DOHH2 (cell line): ENCODE measurements at regions not wholly inside any gene's neighbourhood (a gene's known extent, or its start where the extent isn't known, plus 50 kb on each side); places are given as distances from the start of the nearest gene placed in this dataset.

Experiments
- H3F3A ChIP-seq: fragments of 200-600 bp; sonication (generic), shearing (Covaris generic); 2 replicates; pipeline ENCODE4 v1.6.0; 2016; ENCODE audit warnings: antibody characterized with exemption, mild to moderate bottlenecking; ENCODE audit not compliant: control insufficient read depth, insufficient read depth
- H3K27ac ChIP-seq: fragments of 200-600 bp; sonication (generic); 2 replicates; pipeline ENCODE4 v1.5.1; 2014; ENCODE audit warnings: low read depth, mild to moderate bottlenecking, low read length, moderate library complexity
- H3K27me3 ChIP-seq: fragments of 200-600 bp; sonication (generic); 2 replicates; pipeline ENCODE4 v1.6.1; 2014; ENCODE audit warnings: mild to moderate bottlenecking, low read length, mixed read lengths; ENCODE audit not compliant: control insufficient read depth
- H3K36me3 ChIP-seq: fragments of 200-600 bp; sonication (generic); 2 replicates; pipeline ENCODE4 v1.6.1; 2014; ENCODE audit warnings: mild to moderate bottlenecking, low read length, moderate library complexity, mixed read lengths; ENCODE audit not compliant: control insufficient read depth
- H3K4me1 ChIP-seq: fragments of 200-600 bp; sonication (generic); 2 replicates; pipeline ENCODE4 v1.6.1; 2014; ENCODE audit warnings: mild to moderate bottlenecking, low read length, mixed read lengths; ENCODE audit not compliant: control insufficient read depth
- H3K4me2 ChIP-seq: fragments of 200-600 bp; sonication (generic); 2 replicates; pipeline ENCODE4 v1.6.0; 2014; ENCODE audit warnings: mild to moderate bottlenecking, low read length, moderate library complexity
- H3K4me3 ChIP-seq: fragments of 200-600 bp; sonication (generic); 2 replicates; pipeline ENCODE4 v1.5.1; 2014; ENCODE audit warnings: mild to moderate bottlenecking, low read length, mixed read lengths
- H3K79me2 ChIP-seq: fragments of 200-600 bp; sonication (generic); 2 replicates; pipeline ENCODE4 v1.6.1; 2014; ENCODE audit warnings: mild to moderate bottlenecking, low read length, mixed read lengths; ENCODE audit not compliant: control insufficient read depth
- H3K9me2 ChIP-seq: fragments of 200-600 bp; sonication (generic); replicated peaks from 2 replicates; pipeline ENCODE4 v1.6.1; 2014; ENCODE audit warnings: mild to moderate bottlenecking, low read length, mixed read lengths; ENCODE audit not compliant: control insufficient read depth
- H3K9me3 ChIP-seq: fragments of 200-600 bp; sonication (generic); 2 replicates; pipeline ENCODE4 v1.6.1; 2014; ENCODE audit warnings: antibody characterized with exemption, low read length, mixed read lengths; ENCODE audit not compliant: control insufficient read depth, insufficient read depth
- H4K20me1 ChIP-seq: fragments of 200-600 bp; sonication (generic); 2 replicates; pipeline ENCODE4 v1.6.0; 2014; ENCODE audit warnings: low read depth, mild to moderate bottlenecking, antibody characterized with exemption, low read length, moderate library complexity; ENCODE audit not compliant: control insufficient read depth, insufficient read depth
- EZH2phosphoT487 ChIP-seq: fragments of 200-600 bp; sonication (generic); IDR thresholded peaks from 2 replicates; pipeline ENCODE4 v1.6.1; 2017; ENCODE audit warnings: borderline replicate concordance, mild to moderate bottlenecking, antibody characterized with exemption, low read length, moderate library complexity, mixed read lengths
- TF ChIP-seq, protein P1 (sequence below): fragments of 200-600 bp; sonication (generic); IDR thresholded peaks from one replicate; pipeline ENCODE4 v1.5.1; 2014; ENCODE audit warnings: antibody characterized with exemption, mild to moderate bottlenecking, low read depth, low read length; ENCODE audit not compliant: poor library complexity, severe bottlenecking

GRCh38 chr1:234929369-234929768, 199.3 kb downstream of the TOMM20 start:
- TF ChIP-seq, protein P1, sequence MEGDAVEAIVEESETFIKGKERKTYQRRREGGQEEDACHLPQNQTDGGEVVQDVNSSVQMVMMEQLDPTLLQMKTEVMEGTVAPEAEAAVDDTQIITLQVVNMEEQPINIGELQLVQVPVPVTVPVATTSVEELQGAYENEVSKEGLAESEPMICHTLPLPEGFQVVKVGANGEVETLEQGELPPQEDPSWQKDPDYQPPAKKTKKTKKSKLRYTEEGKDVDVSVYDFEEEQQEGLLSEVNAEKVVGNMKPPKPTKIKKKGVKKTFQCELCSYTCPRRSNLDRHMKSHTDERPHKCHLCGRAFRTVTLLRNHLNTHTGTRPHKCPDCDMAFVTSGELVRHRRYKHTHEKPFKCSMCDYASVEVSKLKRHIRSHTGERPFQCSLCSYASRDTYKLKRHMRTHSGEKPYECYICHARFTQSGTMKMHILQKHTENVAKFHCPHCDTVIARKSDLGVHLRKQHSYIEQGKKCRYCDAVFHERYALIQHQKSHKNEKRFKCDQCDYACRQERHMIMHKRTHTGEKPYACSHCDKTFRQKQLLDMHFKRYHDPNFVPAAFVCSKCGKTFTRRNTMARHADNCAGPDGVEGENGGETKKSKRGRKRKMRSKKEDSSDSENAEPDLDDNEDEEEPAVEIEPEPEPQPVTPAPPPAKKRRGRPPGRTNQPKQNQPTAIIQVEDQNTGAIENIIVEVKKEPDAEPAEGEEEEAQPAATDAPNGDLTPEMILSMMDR, result no peak
- no peak for TF ChIP-seq EZH2phosphoT487

GRCh38 chr1:234928642-234929041, 200.0 kb downstream of the TOMM20 start:
- Histone ChIP-seq H3K9me3 (no peaks in the 10 kb centered on the region), H3F3A (no peaks in the 10 kb centered on the region), H4K20me1 (no peaks in the 10 kb centered on the region), H3K4me2 (no peak overlapping the region), H3K79me2 (no peaks in the 10 kb centered on the region), H3K9me2 (no peaks in the 10 kb centered on the region), H3K4me1 (peaks cover 13% of the 10 kb centered on the region), H3K27me3 (peaks cover 58% of the 10 kb centered on the region), H3K36me3 (no peaks in the 10 kb centered on the region), H3K27ac (no peak overlapping the region), H3K4me3 (no peak overlapping the region)
- TF ChIP-seq EZH2phosphoT487, result no peak
- TF ChIP-seq, protein P1, result no peak

More at GRCh38 chr1:234929369-234929768, 199.3 kb downstream of the TOMM20 start:
- Histone ChIP-seq H3K27ac (no peak overlapping the region), H3K9me3 (no peaks in the 10 kb centered on the region), H3K36me3 (no peaks in the 10 kb centered on the region), H3K4me2 (no peak overlapping the region), H3K4me1 (peaks cover 13% of the 10 kb centered on the region), H3K27me3 (peaks cover 59% of the 10 kb centered on the region), H3K4me3 (no peak overlapping the region), H3F3A (no peaks in the 10 kb centered on the region), H3K79me2 (no peaks in the 10 kb centered on the region), H3K9me2 (no peaks in the 10 kb centered on the region), H4K20me1 (no peaks in the 10 kb centered on the region)

GRCh38 chr1:234927971-234928640, 200.5 kb downstream of the TOMM20 start:
- peaks cover 54% of the 10 kb centered on the region for H3K27me3 ChIP-seq
- no peaks in the 10 kb centered on the region for H3K36me3 ChIP-seq
- H3K9me2 ChIP-seq, result no peaks in the 10 kb centered on the region
- no peak overlapping the region for H3K27ac ChIP-seq
- H3K79me2 ChIP-seq, result no peaks in the 10 kb centered on the region
- TF ChIP-seq EZH2phosphoT487, result no peak
- TF ChIP-seq, protein P1, result no peak
- no peaks in the 10 kb centered on the region for H3K9me3 ChIP-seq
- H4K20me1 ChIP-seq, result no peaks in the 10 kb centered on the region
- H3F3A ChIP-seq, result no peaks in the 10 kb centered on the region
- H3K4me2 ChIP-seq, result no peak overlapping the region
- peaks cover 13% of the 10 kb centered on the region for H3K4me1 ChIP-seq
- no peak overlapping the region for H3K4me3 ChIP-seq
